K562 (cell line): ENCODE measurements at regions not wholly inside any gene's neighbourhood (a gene's known extent, or its start where the extent isn't known, plus 50 kb on each side); places are given as distances from the start of the nearest gene placed in this dataset.

ENCODE experiments used
- ATAC-seq: fragments of 200-7000 bp; cut with Tn5 transposase; 3 replicates; pipeline ENCODE4 v1.9.1; 2020; ENCODE audit warnings: moderate library complexity
- BruUV-seq: library from RNA; stranded (reverse); fragments of 400-500 nt; replicated peaks from 2 replicates; lab custom pipeline; 2021; lab: Mats Ljungman, UMichigan
- CTCF ChIA-PET: fragments of 300-600 bp; formaldehyde crosslinking; extraction: SDS; loops from one replicate; lab custom pipeline; 2021; ENCODE audit warnings: low intra/inter-chr PET ratio; lab: Yijun Ruan, JAX
- POLR2A ChIA-PET: fragments of 300-600, 350-650 bp; sonication (Branson Sonifier 250); formaldehyde crosslinking; extraction: SDS; loops from one replicate; lab custom pipeline; 2021; ENCODE audit warnings: antibody characterized with exemption, inconsistent platforms; lab: Yijun Ruan, JAX
- DNase-seq, 4 experiments: peaks; one replicate each; pipeline versions ENCODE4 v3.0.0 to v3.0.0-alpha.2; 2011 to 2018; ENCODE audit warnings: low spot score in 3 of 4, mixed read lengths in 3 of 4; ENCODE audit errors: extremely low read depth in 1 of 4
- FAIRE-seq: peaks from 2 replicates; lab custom pipeline; 2011; peaks lifted over from hg19 to GRCh38; lab: Jason Lieb, UNC
- H2AFZ ChIP-seq: 2 replicates; pipeline ENCODE4 v1.6.0; 2011; ENCODE audit warnings: low read depth, low read length, control low read depth, inconsistent platforms
- H3K27ac ChIP-seq: fragments of 200-600 bp; 3 replicates; pipeline ENCODE4 v1.8.0; 2011; ENCODE audit warnings: low read depth, mild to moderate bottlenecking, control low read depth, inconsistent platforms, low read length, moderate library complexity, mixed read lengths; ENCODE audit errors: extremely low read depth
- H3K27me3 ChIP-seq, 2 experiments: fragments of 300-600 bp in 1 of 2; 2 replicates in 1 of 2; 3 replicates in 1 of 2; pipeline versions ENCODE4 v1.6.0 to v1.8.0; 2011; ENCODE audit warnings: inconsistent platforms in 2 of 2, low read length in 2 of 2, mild to moderate bottlenecking in 1 of 2, mixed read lengths in 1 of 2, moderate library complexity in 1 of 2; ENCODE audit not compliant: control insufficient read depth in 2 of 2, insufficient read depth in 2 of 2
- H3K36me3 ChIP-seq: fragments of 300-600 bp; 3 replicates; pipeline ENCODE4 v1.8.0; 2011; ENCODE audit warnings: mild to moderate bottlenecking, low read length, inconsistent platforms; ENCODE audit not compliant: control insufficient read depth, insufficient read depth
- H3K4me1 ChIP-seq, 2 experiments: fragments of 200-600 bp in 1 of 2; replicated peaks in 1 of 2; 2 replicates in 1 of 2; 3 replicates in 1 of 2; pipeline versions ENCODE4 v1.5.1 to v1.8.0; 2011; ENCODE audit warnings: inconsistent platforms in 2 of 2, low read length in 2 of 2, mild to moderate bottlenecking in 1 of 2, mixed read lengths in 1 of 2, moderate library complexity in 1 of 2; ENCODE audit not compliant: control insufficient read depth in 2 of 2, insufficient read depth in 2 of 2
- H3K4me2 ChIP-seq: 2 replicates; pipeline ENCODE4 v1.6.1; 2011; ENCODE audit warnings: low read length, control low read depth, inconsistent platforms, mixed read lengths; ENCODE audit not compliant: insufficient read depth
- H3K4me3 ChIP-seq: fragments of 200-600 bp; sonication (generic), shearing (Covaris generic); 2 replicates; pipeline ENCODE4 v1.5.1; 2016; ENCODE audit warnings: control low read depth, inconsistent platforms
- H3K79me2 ChIP-seq: fragments of 200-600 bp; 3 replicates; pipeline ENCODE4 v1.8.0; 2011; ENCODE audit warnings: low read length, inconsistent platforms; ENCODE audit not compliant: control insufficient read depth, insufficient read depth
- H3K9ac ChIP-seq, 2 experiments: 2 replicates each; pipeline versions ENCODE4 v1.6.0 to v1.6.1; 2011; ENCODE audit warnings: low read depth in 2 of 2, low read length in 2 of 2, control low read depth in 1 of 2, inconsistent platforms in 1 of 2, mild to moderate bottlenecking in 1 of 2, mixed read lengths in 1 of 2; ENCODE audit not compliant: insufficient read depth in 1 of 2
- H3K9me1 ChIP-seq: one replicate; pipeline ENCODE4 v1.6.0; 2011; ENCODE audit warnings: inconsistent platforms, mild to moderate bottlenecking, low read length, moderate library complexity; ENCODE audit not compliant: control insufficient read depth, insufficient read depth
- H3K9me3 ChIP-seq: replicated peaks from 2 replicates; pipeline ENCODE4 v1.5.1; 2011; ENCODE audit warnings: low read depth, low read length, inconsistent platforms; ENCODE audit not compliant: control insufficient read depth, insufficient read depth
- H4K20me1 ChIP-seq: replicated peaks from 2 replicates; pipeline ENCODE4 v1.6.1; 2011; ENCODE audit warnings: low read length, inconsistent platforms, mixed read lengths; ENCODE audit not compliant: control insufficient read depth, insufficient read depth
- KAT2B ChIP-seq: IDR thresholded peaks from one replicate; pipeline ENCODE4 v1.6.1; 2012; ENCODE audit warnings: low read depth, mild to moderate bottlenecking, control low read depth, inconsistent platforms, low read length, moderate library complexity
- MAFF ChIP-seq: IDR thresholded peaks from 2 replicates; pipeline ENCODE4 v1.6.1; 2012; ENCODE audit warnings: low read length, improper control_type of control experiment
- POLR2G ChIP-seq: fragments of 200-400 bp; formaldehyde crosslinking; IDR thresholded peaks from 2 replicates; pipeline ENCODE4 v1.6.1; 2017; ENCODE audit warnings: low read depth, mild to moderate bottlenecking, antibody characterized with exemption, low read length, moderate library complexity
- RAD21 ChIP-seq, 2 experiments: fragments of 250-450 bp in 1 of 2; fragments of 450-650 bp in 1 of 2; sonication (Bioruptor Pico) in 1 of 2; formaldehyde crosslinking in 1 of 2; IDR thresholded peaks in 1 of 2; conservative IDR thresholded peaks in 1 of 2; 2 replicates each; pipeline versions ENCODE4 v1.4.0 to v1.8.0; 2020 to 2022; ENCODE audit warnings: mild to moderate bottlenecking in 2 of 2, moderate library complexity in 1 of 2
- SAFB2 ChIP-seq: fragments of 200-400 bp; formaldehyde crosslinking; IDR thresholded peaks from 2 replicates; pipeline ENCODE4 v1.6.1; 2018; ENCODE audit warnings: borderline replicate concordance, low read length, low read depth, moderate library complexity; ENCODE audit not compliant: severe bottlenecking
- SREBF2 ChIP-seq: sonication (generic); formaldehyde crosslinking; IDR thresholded peaks from 2 replicates; pipeline ENCODE4 v1.4.0; 2020; ENCODE audit warnings: mild to moderate bottlenecking, missing genetic modification reagents
- TAF9B ChIP-seq: fragments of 450-650 bp; IDR thresholded peaks from 2 replicates; pipeline ENCODE4 v1.6.1; 2018; ENCODE audit warnings: mild to moderate bottlenecking; ENCODE audit not compliant: partially characterized antibody
- ZC3H4 ChIP-seq: sonication (generic); formaldehyde crosslinking; IDR thresholded peaks from 2 replicates; pipeline ENCODE4 v1.9.0; 2021; ENCODE audit warnings: missing genetic modification reagents, borderline replicate concordance
- ZNF639 ChIP-seq, 2 experiments: fragments of 200-800 bp in 1 of 2; sonication (Bioruptor generic) in 1 of 2; sonication (generic) in 1 of 2; formaldehyde crosslinking in 1 of 2; IDR thresholded peaks in 1 of 2; conservative IDR thresholded peaks in 1 of 2; 2 replicates each; pipeline versions ENCODE4 v1.5.0 to v1.6.1; 2016 to 2020; ENCODE audit warnings: missing compliant biosample characterization in 1 of 2, missing genetic modification characterization in 1 of 2, missing genetic modification reagents in 1 of 2
- ZNF780A ChIP-seq: fragments of 250-450 bp; sonication (Bioruptor Pico); IDR thresholded peaks from 2 replicates; pipeline ENCODE4 v1.5.0; 2021; ENCODE audit warnings: mild to moderate bottlenecking
- WGBS: fragments of 100-300 bp; shearing (Covaris generic); methylation state at CpG from one replicate; pipeline ENCODE4 v1.1.6; 2016; ENCODE audit warnings: low coverage, mixed read lengths; ENCODE audit not compliant: insufficient coverage; ENCODE audit errors: missing lambda C conversion rate; 5-methylcytosine and 5-hydroxymethylcytosine counted together
- in situ Hi-C: fragments of 300-500 bp; cut with MboI; formaldehyde crosslinking; loops from 4 replicates; pipeline ENCODE4 v1.15.0; 2018; ENCODE audit warnings: inconsistent platforms, mixed read lengths
- intact Hi-C: fragments of 100-400 bp; cut with micrococcal nuclease; formaldehyde crosslinking; loops from 2 replicates; pipeline ENCODE4 v1.14.2; 2022

GRCh38 chr2:238599549-238600505 lies 173.1 kb downstream of the ASB1 start:
- no peaks in the 10 kb centered on the region for H3K9me1 ChIP-seq
- H3K27me3 ChIP-seq = peaks cover 5 to 45% of the 10 kb centered on the region in 2 experiments; a peak in 3 of 5 replicates
- intact Hi-C loops = no loop called here
- FAIRE-seq (no peak), ATAC-seq (no peak), DNase-seq (no peak)
- TF ChIP-seq SREBF2 = no peak
- no peak for TF ChIP-seq KAT2B
- no peak for TF ChIP-seq ZNF639 (CRISPR knock-in tag; conservative IDR thresholded peaks at IDR 0.05 in 1 of 2, IDR thresholded peaks at IDR 0.05 in 1 of 2)
- no peak for TF ChIP-seq SAFB2
- TF ChIP-seq POLR2G = no peak
- no peak for TF ChIP-seq MAFF
- no peak for TF ChIP-seq ZC3H4 (CRISPR knock-in tag)
- TF ChIP-seq TAF9B = no peak
- TF ChIP-seq ZNF780A (CRISPR knock-in tag) = no peak
- no peak for TF ChIP-seq RAD21 (CRISPR knock-in tag; conservative IDR thresholded peaks at IDR 0.05 in 1 of 2, IDR thresholded peaks at IDR 0.05 in 1 of 2)
- H2AFZ ChIP-seq = no peak overlapping the region
- H3K4me3 ChIP-seq = no peak overlapping the region
- H3K4me1 ChIP-seq = no peaks in the 10 kb centered on the region
- no peak overlapping the region for H3K4me2 ChIP-seq
- ChIA-PET CTCF (no interaction called here), POLR2A (interaction anchor here (0.8 kb wide), 1 partner anchor 14 kb away, joined by 3 read pairs; no protein-coding TSS in a partner anchor)
- in situ Hi-C loops = no loop called here
- no peak overlapping the region for H3K27ac ChIP-seq
- WGBS = 2% methylated on average over 12 of the region's 29 CpGs
- H3K79me2 ChIP-seq = no peaks in the 10 kb centered on the region
- BruUV-seq = no TSS peak
- H3K9me3 ChIP-seq = no peaks in the 10 kb centered on the region
- no peaks in the 10 kb centered on the region for H3K36me3 ChIP-seq
- no peaks in the 10 kb centered on the region; the same call in 1 of the 2 replicates for H4K20me1 ChIP-seq
- no peak overlapping the region for H3K9ac ChIP-seq
